ENCODE measurements at regions not wholly inside any gene's neighbourhood (a gene's known extent, or its start where the extent isn't known, plus 50 kb on each side); places are given as distances from the start of the nearest gene placed in this dataset.

- Histone ChIP-seq H3K36me3 (ENCODE audit: control insufficient read depth, insufficient read depth, low read length) (no peaks in the 10 kb centered on the region), H2AFZ (ENCODE audit: low read length) (no peak overlapping the region), H3K4me1 (ENCODE audit: control insufficient read depth, extremely low read depth, insufficient read depth, low read length) (no peaks in the 10 kb centered on the region), H3K4me2 (ENCODE audit: extremely low read depth, insufficient read depth, low read length) (no peak overlapping the region), H3K27ac (ENCODE audit: insufficient read depth, low read length) (no peak overlapping the region), H3K9ac (ENCODE audit: insufficient read depth, low read length) (no peak overlapping the region), H3K27me3 (ENCODE audit: control insufficient read depth, insufficient read depth, low read length) (peaks cover 18% of the 10 kb centered on the region), H3K79me2 (ENCODE audit: control insufficient read depth, insufficient read depth, low read length) (no peaks in the 10 kb centered on the region), H3K9me3 (ENCODE audit: control insufficient read depth, insufficient read depth, low read depth, low read length) (no peaks in the 10 kb centered on the region), H3K4me3 (replicated peaks in 1 of 4; ENCODE audit: control extremely low read depth in 1 of 4, insufficient read depth in 1 of 4, low read depth in 3 of 4, low read length in 4 of 4) (no peak overlapping the region), H4K20me1 (ENCODE audit: control insufficient read depth, extremely low read depth, insufficient read depth, low read length) (no peaks in the 10 kb centered on the region)
- TF ChIP-seq CTCF (conservative IDR thresholded peaks at IDR 0.05 in 1 of 2, IDR thresholded peaks at IDR 0.05 in 1 of 2; ENCODE audit: low read depth in 1 of 2, low read length in 2 of 2) (no peak), EZH2 (IDR thresholded peaks at IDR 0.05; ENCODE audit: low read length, missing control alignments) (no peak)
- DNase-seq (ENCODE audit: low read depth in 2 of 2): no peak
Observed at GRCh38 chr7:1372063-1372462, 87.2 kb downstream of the MICALL2 start.

GRCh38 chr7:1372671-1373379 lies 86.4 kb downstream of the MICALL2 start:
- H3K79me2 ChIP-seq (ENCODE audit: control insufficient read depth, insufficient read depth, low read length): no peaks in the 10 kb centered on the region
- H4K20me1 ChIP-seq (ENCODE audit: control insufficient read depth, extremely low read depth, insufficient read depth, low read length): no peaks in the 10 kb centered on the region
- no peaks in the 10 kb centered on the region for H3K4me1 ChIP-seq (ENCODE audit: control insufficient read depth, extremely low read depth, insufficient read depth, low read length)
- H3K4me2 ChIP-seq (ENCODE audit: extremely low read depth, insufficient read depth, low read length): no peak overlapping the region
- no peak for DNase-seq (ENCODE audit: low read depth in 2 of 2)
- no peak overlapping the region for H3K4me3 ChIP-seq (replicated peaks in 1 of 4; ENCODE audit: control extremely low read depth in 1 of 4, insufficient read depth in 1 of 4, low read depth in 3 of 4, low read length in 4 of 4)
- H3K36me3 ChIP-seq (ENCODE audit: control insufficient read depth, insufficient read depth, low read length): no peaks in the 10 kb centered on the region
- H2AFZ ChIP-seq (ENCODE audit: low read length): no peak overlapping the region
- no peak overlapping the region for H3K9ac ChIP-seq (ENCODE audit: insufficient read depth, low read length)
- peaks cover 17% of the 10 kb centered on the region for H3K27me3 ChIP-seq (ENCODE audit: control insufficient read depth, insufficient read depth, low read length)
- no peaks in the 10 kb centered on the region for H3K9me3 ChIP-seq (ENCODE audit: control insufficient read depth, insufficient read depth, low read depth, low read length)
- H3K27ac ChIP-seq (ENCODE audit: insufficient read depth, low read length): no peak overlapping the region
- TF ChIP-seq CTCF (conservative IDR thresholded peaks at IDR 0.05 in 1 of 2, IDR thresholded peaks at IDR 0.05 in 1 of 2; ENCODE audit: low read depth in 1 of 2, low read length in 2 of 2) (no peak), EZH2 (IDR thresholded peaks at IDR 0.05; ENCODE audit: low read length, missing control alignments) (no peak)

GRCh38 chr7:1377111-1377909 lies 82.0 kb downstream of the MICALL2 start:
- no peak for TF ChIP-seq EZH2 (IDR thresholded peaks at IDR 0.05; ENCODE audit: low read length, missing control alignments)
- no peaks in the 10 kb centered on the region for H3K36me3 ChIP-seq (ENCODE audit: control insufficient read depth, insufficient read depth, low read length)
- H3K4me3 ChIP-seq (replicated peaks in 1 of 4; ENCODE audit: control extremely low read depth in 1 of 4, insufficient read depth in 1 of 4, low read depth in 3 of 4, low read length in 4 of 4): no peak overlapping the region
- H3K79me2 ChIP-seq (ENCODE audit: control insufficient read depth, insufficient read depth, low read length): no peaks in the 10 kb centered on the region
- peaks cover 2% of the 10 kb centered on the region for H3K27me3 ChIP-seq (ENCODE audit: control insufficient read depth, insufficient read depth, low read length)
- no peak overlapping the region for H3K9ac ChIP-seq (ENCODE audit: insufficient read depth, low read length)
- no peaks in the 10 kb centered on the region for H3K4me1 ChIP-seq (ENCODE audit: control insufficient read depth, extremely low read depth, insufficient read depth, low read length)
- DNase-seq (ENCODE audit: low read depth in 2 of 2): no peak
- no peaks in the 10 kb centered on the region for H3K9me3 ChIP-seq (ENCODE audit: control insufficient read depth, insufficient read depth, low read depth, low read length)
- no peak overlapping the region for H2AFZ ChIP-seq (ENCODE audit: low read length)
- H3K4me2 ChIP-seq (ENCODE audit: extremely low read depth, insufficient read depth, low read length): no peak overlapping the region
- no peak overlapping the region for H3K27ac ChIP-seq (ENCODE audit: insufficient read depth, low read length)
- no peaks in the 10 kb centered on the region for H4K20me1 ChIP-seq (ENCODE audit: control insufficient read depth, extremely low read depth, insufficient read depth, low read length)
